ENCODE measurements at regions not wholly inside any gene's neighbourhood (a gene's known extent, or its start where the extent isn't known, plus 50 kb on each side); places are given as distances from the start of the nearest gene placed in this dataset.

DNA sequence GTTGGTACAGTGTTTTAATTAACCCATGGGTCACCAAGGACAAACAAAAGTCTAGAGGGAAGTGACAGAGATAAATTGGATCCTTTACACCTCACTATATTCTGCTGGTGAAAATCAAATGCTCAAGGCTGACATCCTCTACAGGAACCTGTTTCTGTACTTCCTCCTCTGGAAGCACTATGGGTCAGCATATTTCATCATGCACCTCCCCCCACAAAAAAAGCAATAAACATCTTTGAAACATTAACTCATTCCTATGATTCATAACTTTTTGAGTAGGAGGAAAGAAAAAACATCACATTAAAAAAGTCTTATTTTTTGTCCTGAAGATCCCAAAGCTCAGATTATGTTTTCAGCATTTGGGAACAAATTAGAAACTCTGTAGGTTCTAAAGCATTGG, 588.3 kb upstream of the SGCG start:
- no peak for TF ChIP-seq POLR2A (IDR thresholded peaks at IDR 0.05)
- TF ChIP-seq CTCF (IDR thresholded peaks at IDR 0.05): no peak

All from lower leg skin (tissue), 3 donors.